Stomach smooth muscle (tissue), 2 donors: ENCODE measurements at regions not wholly inside any gene's neighbourhood (a gene's known extent, or its start where the extent isn't known, plus 50 kb on each side); places are given as distances from the start of the nearest gene placed in this dataset.
"Not testable (repeated sequence)": the region's sequence is repeated elsewhere in the genome, so short reads cannot be mapped to it uniquely, and the experiment has no call there.

Source experiments
- H3K27ac ChIP-seq: one replicate; pipeline ENCODE4 v1.7.0; 2013; ENCODE audit warnings: mild to moderate bottlenecking, low read length, inconsistent platforms
- H3K27me3 ChIP-seq, 2 donors: one replicate each; pipeline ENCODE4 v1.7.0; 2013; ENCODE audit warnings: low read length in 2 of 2; ENCODE audit not compliant: insufficient read depth in 2 of 2, control insufficient read depth in 1 of 2
- H3K36me3 ChIP-seq, 2 donors: one replicate each; pipeline ENCODE4 v1.7.0; 2013; ENCODE audit warnings: low read length in 2 of 2; ENCODE audit not compliant: control insufficient read depth in 2 of 2, insufficient read depth in 2 of 2
- H3K4me1 ChIP-seq: one replicate; pipeline ENCODE4 v1.7.0; 2013; ENCODE audit warnings: low read length; ENCODE audit not compliant: control insufficient read depth, insufficient read depth
- H3K4me3 ChIP-seq, 2 donors: one replicate each; pipeline ENCODE4 v1.7.0; 2013; ENCODE audit warnings: low read length in 2 of 2
- H3K9ac ChIP-seq, 2 donors: one replicate each; pipeline ENCODE4 v1.7.0; 2013; ENCODE audit warnings: low read length in 2 of 2, mild to moderate bottlenecking in 1 of 2
- H3K9me3 ChIP-seq, 2 donors: one replicate each; pipeline ENCODE4 v1.7.0; 2013; ENCODE audit warnings: low read length in 2 of 2; ENCODE audit not compliant: control insufficient read depth in 2 of 2
- donor health status: healthy.
- donor health status: Pancreatic carcinoma.

DNA sequence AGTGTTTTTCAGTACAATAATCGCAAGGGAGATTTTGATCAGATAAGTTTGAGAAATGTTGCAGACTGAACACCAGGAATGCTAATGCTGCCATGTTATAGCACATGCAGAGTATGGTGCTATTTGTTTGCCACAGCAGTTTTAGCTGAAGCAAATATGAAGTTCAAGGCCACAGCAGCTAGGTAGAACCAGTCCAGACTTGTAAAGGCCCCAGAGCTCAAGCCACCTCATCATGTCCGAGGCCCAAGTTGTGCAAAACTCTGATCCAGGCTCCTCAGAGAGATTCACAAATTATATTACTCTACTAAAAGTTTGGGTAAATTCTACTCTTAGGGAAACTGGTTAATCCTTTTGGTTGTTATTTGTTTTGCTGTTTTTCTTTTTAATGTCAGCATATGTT, 2702.6 kb downstream of the PCDH9 start:
- Histone ChIP-seq H3K36me3 (no peaks in the 10 kb centered on the region), H3K4me1 (no peaks in the 10 kb centered on the region), H3K27ac (no peak overlapping the region), H3K9me3 (no peaks in the 10 kb centered on the region), H3K27me3 (no peaks in the 10 kb centered on the region), H3K4me3 (no peak overlapping the region), H3K9ac (no peak overlapping the region)

DNA sequence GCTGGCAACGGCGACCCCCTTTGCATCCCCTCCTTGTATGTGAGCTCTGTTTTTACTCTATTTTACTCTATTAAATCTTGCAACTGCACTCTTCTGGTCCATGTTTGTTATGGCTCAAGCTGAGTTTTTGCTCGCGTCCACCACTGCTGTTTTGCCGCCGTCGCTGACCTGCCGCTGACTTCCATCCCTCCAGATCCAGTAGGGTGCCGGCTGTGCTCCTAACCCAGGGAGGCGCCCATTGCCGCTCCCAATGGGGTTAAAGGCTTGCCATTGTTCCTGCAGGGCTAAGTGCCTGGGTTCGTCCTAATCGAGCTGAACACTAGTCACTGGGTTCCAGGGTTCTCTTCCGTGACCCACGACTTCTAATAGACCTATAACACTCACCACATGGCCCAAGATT, 2704.4 kb downstream of the PCDH9 start:
- H3K9me3 ChIP-seq: no peaks in the 10 kb centered on the region
- no peaks in the 10 kb centered on the region for H3K4me1 ChIP-seq
- no peaks in the 10 kb centered on the region for H3K36me3 ChIP-seq
- no peak overlapping the region for H3K4me3 ChIP-seq
- no peaks in the 10 kb centered on the region for H3K27me3 ChIP-seq
- H3K27ac ChIP-seq: no peak overlapping the region
- H3K9ac ChIP-seq: no peak overlapping the region

DNA sequence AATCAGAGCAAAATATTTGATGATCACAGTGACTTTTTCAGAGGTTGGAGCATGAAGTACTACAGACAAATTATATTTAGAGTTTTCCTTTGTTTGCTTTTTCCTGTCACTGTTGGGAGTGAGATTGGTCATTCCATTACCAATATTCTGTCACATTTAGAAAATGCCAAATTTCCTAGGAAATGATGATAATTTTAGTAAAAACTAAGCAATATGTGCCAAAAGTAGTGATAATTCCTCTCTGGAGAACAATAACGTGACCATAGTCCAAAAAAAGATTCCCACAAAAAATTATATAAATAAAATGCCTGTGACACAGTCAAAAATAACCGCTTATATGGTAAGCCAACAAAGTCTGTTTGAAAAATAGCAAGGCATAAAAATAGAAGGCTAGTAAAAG, 2719.4 kb downstream of the PCDH9 start:
- Histone ChIP-seq H3K4me1 (no peaks in the 10 kb centered on the region), H3K27ac (no peak overlapping the region), H3K4me3 (no peak overlapping the region), H3K27me3 (no peaks in the 10 kb centered on the region), H3K9me3 (no peaks in the 10 kb centered on the region), H3K36me3 (no peaks in the 10 kb centered on the region), H3K9ac (no peak overlapping the region)

DNA sequence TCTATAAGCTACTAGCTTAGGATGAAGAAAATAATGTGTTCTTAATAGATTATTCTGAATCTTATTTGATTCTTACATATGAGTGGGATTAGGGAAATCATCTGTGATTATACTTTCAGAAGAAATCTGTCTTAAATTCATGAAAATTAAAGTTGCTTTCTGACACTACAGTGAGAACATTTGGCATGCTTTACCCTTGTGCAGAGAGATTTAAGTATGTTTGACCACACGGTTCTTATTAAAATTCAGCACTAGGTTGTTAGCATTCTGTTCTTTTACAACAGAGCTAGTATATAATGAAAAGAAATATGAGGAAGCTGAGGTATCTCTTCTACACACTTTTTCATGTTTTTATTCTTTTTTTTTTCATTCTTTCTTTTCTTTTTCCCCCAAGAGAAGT, 2723.9 kb downstream of the PCDH9 start:
- Histone ChIP-seq H3K9ac (no peak overlapping the region), H3K27ac (no peak overlapping the region), H3K4me3 (no peak overlapping the region), H3K36me3 (no peaks in the 10 kb centered on the region), H3K27me3 (no peaks in the 10 kb centered on the region), H3K9me3 (no peaks in the 10 kb centered on the region), H3K4me1 (no peaks in the 10 kb centered on the region)

DNA sequence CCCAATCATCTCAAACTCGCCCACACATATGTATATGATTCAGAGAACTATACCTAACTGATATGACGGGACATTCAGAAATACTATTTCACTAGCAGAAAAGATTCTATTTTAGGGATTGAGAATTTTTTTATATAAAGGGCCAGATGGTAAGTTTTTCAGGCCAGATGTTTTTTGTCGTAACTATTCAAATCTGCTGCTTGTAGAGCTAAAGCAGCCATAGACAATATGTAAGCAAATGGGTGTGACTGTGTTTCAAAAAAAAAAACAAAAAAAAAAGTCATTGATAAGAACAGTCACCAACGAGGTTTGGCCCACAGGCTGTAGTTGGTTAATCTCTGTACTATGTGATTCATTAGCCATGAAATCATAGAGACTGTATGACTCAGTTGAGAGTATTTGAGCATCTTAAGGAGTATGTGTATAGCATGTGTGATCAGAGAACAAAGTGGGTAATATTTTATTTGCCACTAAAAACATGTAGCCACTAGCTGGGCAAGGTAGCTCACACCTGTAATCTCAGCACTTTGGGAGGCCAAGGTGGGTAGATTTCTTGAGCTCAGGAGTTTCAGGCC, 2724.7 kb downstream of the PCDH9 start:
- no peak overlapping the region for H3K4me3 ChIP-seq
- no peak overlapping the region for H3K9ac ChIP-seq
- H3K27ac ChIP-seq: no peak overlapping the region
- H3K9me3 ChIP-seq: no peaks in the 10 kb centered on the region
- no peaks in the 10 kb centered on the region for H3K27me3 ChIP-seq
- no peaks in the 10 kb centered on the region for H3K36me3 ChIP-seq
- H3K4me1 ChIP-seq: no peaks in the 10 kb centered on the region

DNA sequence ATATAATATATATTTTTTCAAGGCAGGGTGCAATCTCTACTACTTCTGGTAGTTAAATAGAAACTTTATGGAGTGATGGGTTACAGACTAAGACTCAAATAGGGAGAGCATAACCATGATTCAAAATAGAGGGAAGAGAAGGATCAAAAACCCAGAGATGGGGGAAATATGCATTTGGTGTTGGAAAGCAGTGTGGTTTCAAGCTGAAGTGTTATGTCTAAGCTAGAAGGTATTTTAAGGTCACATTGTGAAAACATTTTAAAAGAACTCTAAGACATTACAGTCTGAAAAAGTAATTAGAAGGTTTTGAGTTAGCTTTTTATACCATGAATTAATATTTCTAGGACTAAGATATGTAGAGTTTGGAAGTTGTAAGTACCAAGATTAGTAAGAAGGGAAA, 2741.4 kb downstream of the PCDH9 start:
- Histone ChIP-seq H3K9ac (no peak overlapping the region), H3K9me3 (no peaks in the 10 kb centered on the region), H3K27ac (no peak overlapping the region), H3K27me3 (no peaks in the 10 kb centered on the region), H3K36me3 (no peaks in the 10 kb centered on the region), H3K4me3 (no peak overlapping the region), H3K4me1 (no peaks in the 10 kb centered on the region)

DNA sequence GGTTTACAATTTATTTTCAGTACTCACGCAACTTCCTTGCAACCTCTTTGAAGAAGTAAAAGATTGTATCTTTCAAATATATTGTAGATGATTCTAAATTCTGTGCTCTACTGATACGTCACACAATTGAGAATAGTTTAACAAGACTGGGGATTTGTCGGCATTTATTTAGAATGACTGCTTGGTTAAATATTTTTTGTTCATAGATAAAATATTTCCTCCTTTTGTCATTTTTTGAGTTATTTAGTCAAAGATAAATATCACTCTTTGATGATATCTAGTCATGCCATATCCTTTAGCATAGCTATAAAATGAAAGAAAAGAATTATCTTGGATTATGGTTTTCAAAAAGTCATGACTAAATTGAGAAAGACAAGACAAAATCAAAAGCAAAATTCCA, 2747.8 kb downstream of the PCDH9 start:
- no peak overlapping the region for H3K4me3 ChIP-seq
- H3K9me3 ChIP-seq: no peaks in the 10 kb centered on the region
- H3K36me3 ChIP-seq: no peaks in the 10 kb centered on the region
- no peak overlapping the region for H3K27ac ChIP-seq
- no peaks in the 10 kb centered on the region for H3K27me3 ChIP-seq
- no peaks in the 10 kb centered on the region for H3K4me1 ChIP-seq
- H3K9ac ChIP-seq: no peak overlapping the region

DNA sequence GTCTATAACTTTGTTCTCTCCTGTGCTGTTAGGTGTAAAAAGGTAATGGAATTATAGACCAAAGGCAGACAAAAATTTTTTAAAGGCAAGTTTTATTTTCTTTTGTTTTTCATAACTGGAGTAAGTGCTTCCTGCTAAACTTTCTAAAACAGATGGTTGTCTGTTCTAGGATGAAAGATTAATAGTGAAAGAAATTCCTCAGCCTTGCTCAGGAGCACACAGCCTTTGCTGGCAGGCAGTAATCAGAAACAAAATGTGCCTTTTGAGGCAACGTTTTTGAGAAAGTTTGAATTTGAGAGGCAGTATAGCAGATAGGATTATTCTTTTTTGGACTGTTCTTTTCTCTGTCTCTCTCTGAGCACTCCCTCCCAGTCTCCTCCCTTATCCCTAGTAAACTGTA, 2749.5 kb downstream of the PCDH9 start:
- no peak overlapping the region for H3K27ac ChIP-seq
- no peaks in the 10 kb centered on the region for H3K27me3 ChIP-seq
- H3K9ac ChIP-seq: no peak overlapping the region
- H3K4me1 ChIP-seq: no peaks in the 10 kb centered on the region
- H3K9me3 ChIP-seq: no peaks in the 10 kb centered on the region
- no peaks in the 10 kb centered on the region for H3K36me3 ChIP-seq
- H3K4me3 ChIP-seq: no peak overlapping the region

DNA sequence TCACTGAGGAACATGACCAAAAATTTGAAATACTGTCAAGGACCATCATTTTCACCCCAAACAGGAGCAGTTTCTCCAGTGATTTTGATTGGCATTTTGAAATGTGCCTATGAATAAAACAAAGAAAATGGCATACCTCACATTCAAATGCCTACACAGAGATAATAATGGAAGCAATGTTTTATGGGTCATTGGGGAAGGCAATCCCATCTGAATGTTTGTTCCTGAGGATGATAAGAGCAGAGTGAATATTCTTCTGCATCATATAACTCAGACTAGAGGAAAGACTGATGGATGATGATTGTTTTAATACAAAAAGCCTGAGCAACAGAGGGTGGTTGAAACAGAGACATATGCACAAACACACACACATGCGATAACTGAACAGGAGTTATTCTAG, 2749.9 kb downstream of the PCDH9 start:
- Histone ChIP-seq H3K27ac (no peak overlapping the region), H3K36me3 (no peaks in the 10 kb centered on the region), H3K4me3 (no peak overlapping the region), H3K9me3 (no peaks in the 10 kb centered on the region), H3K9ac (no peak overlapping the region), H3K4me1 (no peaks in the 10 kb centered on the region), H3K27me3 (no peaks in the 10 kb centered on the region)

DNA sequence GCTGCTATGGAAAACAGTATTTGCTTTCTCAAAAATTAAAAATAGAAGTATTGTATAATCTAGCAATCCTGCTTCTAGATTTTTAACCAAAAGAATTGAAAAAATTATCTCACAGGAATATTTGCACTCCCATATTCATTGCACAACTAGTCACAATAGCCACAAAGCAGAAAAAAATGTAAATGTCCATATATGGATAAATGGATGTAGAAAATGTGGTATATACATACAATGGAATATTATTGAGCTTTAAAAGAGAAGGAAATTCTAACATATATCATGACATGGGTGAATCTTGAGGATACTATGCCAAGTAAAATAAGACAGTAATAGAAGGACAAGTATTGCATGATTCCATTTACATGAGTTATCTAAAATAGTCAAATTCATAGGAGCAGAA, 2753.0 kb downstream of the PCDH9 start:
- H3K27ac ChIP-seq: no peak overlapping the region
- H3K36me3 ChIP-seq: no peaks in the 10 kb centered on the region
- H3K4me3 ChIP-seq: no peak overlapping the region
- no peaks in the 10 kb centered on the region for H3K4me1 ChIP-seq
- no peaks in the 10 kb centered on the region for H3K9me3 ChIP-seq
- no peaks in the 10 kb centered on the region for H3K27me3 ChIP-seq
- no peak overlapping the region for H3K9ac ChIP-seq

DNA sequence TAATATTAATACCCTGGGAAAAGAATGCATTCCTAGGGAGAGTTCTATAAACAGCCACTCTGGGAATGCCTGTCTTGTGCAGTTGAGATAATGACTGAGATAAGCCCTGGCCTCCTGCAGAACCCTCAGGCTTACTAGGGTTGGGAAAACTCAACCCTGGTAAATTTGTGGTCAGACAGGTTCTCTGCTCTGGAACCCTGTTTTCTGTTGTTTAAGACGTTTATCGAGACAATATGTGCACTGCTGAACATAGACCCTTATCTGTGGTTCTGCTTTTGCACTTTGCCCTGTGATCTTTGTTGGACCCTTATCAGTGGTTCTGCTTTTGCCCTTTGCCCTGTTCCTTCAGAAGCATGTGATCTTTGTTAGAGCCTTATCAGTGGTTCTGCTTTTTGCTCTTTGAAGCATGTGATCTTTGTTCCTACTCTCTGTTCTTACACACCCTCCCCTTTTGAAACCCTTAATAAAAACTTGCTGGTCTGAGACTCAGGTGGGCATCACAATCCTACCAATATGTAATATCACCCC, 2754.0 kb downstream of the PCDH9 start:
- H3K4me1 ChIP-seq, H3K36me3 ChIP-seq, H3K9me3 ChIP-seq, H3K4me3 ChIP-seq, H3K9ac ChIP-seq, H3K27ac ChIP-seq, H3K27me3 ChIP-seq: not testable (repeated sequence)
